NCI-H524 (cell line): ENCODE measurements at regions not wholly inside any gene's neighbourhood (a gene's known extent, or its start where the extent isn't known, plus 50 kb on each side); places are given as distances from the start of the nearest gene placed in this dataset.
"Not testable (repeated sequence)": the region's sequence is repeated elsewhere in the genome, so short reads cannot be mapped to it uniquely, and the experiment has no call there.

Source experiments
- DNase-seq, 2 experiments: peaks; one replicate each; lab custom pipeline; 2025; lab: John Stamatoyannopoulos, UW

GRCh38 chr2:136327162-136327852 is 209.4 kb upstream of the CXCR4 start:
- DNase-seq, result no peak

- no peak for DNase-seq
Measured at GRCh38 chr2:136325844-136326331, 207.9 kb upstream of the CXCR4 start.

DNA sequence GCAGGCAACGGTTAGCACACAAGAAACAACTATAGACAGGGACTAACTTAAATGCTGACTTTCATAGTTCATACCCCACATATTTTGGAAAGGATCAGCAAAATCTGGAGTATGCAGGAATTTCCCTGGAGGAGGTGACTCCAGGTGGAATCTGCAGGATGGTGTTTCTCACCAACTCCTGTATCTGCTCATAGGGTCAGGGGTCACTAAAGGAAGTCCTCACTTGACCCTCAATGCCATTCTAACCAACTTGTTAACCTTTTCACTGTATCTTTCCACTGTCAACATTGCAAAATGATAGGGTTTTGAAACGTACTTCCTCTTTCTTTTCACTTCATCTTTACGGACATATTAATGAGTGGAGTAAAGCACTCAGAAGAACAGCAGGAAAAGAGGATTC is 207.0 kb upstream of the CXCR4 start:
- DNase-seq, result no peak

GRCh38 chr2:136323935-136324334 is 206.0 kb upstream of the CXCR4 start:
- no peak for DNase-seq

- DNase-seq, result no peak
Measured at GRCh38 chr2:136323195-136323594, 205.2 kb upstream of the CXCR4 start.

- DNase-seq, result no peak
Measured at GRCh38 chr2:136322428-136322827, 204.5 kb upstream of the CXCR4 start.

- no peak for DNase-seq
Measured at GRCh38 chr2:136319651-136320050, 201.7 kb upstream of the CXCR4 start.

- DNase-seq, result no peak
Measured at GRCh38 chr2:136319237-136319636, 201.3 kb upstream of the CXCR4 start.

DNA sequence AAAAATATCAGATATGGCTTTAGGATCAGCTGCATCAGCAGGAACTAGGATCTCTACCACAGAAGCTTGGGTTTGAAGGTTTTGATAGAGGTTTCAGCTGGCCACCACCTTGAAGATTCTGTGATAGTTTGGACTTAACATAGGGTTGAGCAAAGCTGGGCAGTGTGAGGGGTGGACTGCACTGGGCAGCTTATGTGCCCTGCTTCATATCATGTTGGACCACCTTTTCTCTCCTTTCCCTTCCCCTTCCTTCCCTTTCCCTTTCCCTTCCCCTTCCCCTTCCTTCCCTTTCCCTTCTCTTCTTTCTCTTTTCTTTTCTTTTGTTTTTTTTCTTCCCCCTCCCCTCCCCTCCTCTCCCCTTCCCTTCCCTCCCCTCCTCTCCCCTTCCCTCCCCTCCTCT is 196.3 kb upstream of the CXCR4 start:
- DNase-seq, result no peak

DNA sequence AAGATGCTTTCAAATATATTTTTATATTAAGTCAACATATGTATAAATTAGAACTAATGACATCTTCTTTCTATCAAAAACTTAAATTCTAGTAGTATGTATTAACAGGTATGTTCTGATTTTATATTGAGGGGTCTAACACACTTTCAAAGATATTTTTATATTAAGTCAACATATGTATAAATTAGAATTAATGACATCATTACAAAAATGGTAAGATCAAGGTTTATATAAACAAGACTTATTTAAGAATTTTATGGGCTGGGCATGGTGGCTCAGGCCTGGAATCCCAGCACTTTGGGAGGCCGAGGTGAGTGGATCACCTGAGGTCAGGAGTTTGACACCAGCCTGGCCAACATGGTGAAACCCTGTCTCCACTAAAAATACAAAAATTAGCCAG is 194.6 kb upstream of the CXCR4 start:
- DNase-seq, result not testable (repeated sequence)

- DNase-seq, result no peak
Measured at GRCh38 chr2:136310797-136311603, 193.1 kb upstream of the CXCR4 start.

GRCh38 chr2:136310005-136310495 is 192.1 kb upstream of the CXCR4 start:
- peak in 1 of 2 experiments; percentile 29 for DNase-seq

DNA sequence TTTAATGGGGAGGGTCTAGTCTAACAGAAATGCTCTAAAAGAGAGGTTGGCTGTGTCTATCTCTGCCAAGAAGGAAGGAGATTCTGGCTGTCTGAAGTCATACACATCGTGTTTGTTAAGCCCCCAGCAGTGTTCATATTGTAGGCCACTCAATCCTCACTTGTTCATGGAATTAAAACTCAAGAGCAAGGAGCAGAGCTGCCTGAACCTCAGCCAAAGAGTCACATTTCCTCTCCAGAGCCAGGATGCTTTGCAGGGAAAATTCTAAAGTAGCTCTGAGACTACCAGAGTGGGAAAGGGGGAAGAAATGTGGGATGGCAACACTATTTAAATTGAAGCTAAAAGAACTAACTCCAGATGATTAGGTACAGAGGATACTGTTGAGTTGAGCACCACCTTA is 190.7 kb upstream of the CXCR4 start:
- DNase-seq, result peak; percentile 22 to 78

DNA sequence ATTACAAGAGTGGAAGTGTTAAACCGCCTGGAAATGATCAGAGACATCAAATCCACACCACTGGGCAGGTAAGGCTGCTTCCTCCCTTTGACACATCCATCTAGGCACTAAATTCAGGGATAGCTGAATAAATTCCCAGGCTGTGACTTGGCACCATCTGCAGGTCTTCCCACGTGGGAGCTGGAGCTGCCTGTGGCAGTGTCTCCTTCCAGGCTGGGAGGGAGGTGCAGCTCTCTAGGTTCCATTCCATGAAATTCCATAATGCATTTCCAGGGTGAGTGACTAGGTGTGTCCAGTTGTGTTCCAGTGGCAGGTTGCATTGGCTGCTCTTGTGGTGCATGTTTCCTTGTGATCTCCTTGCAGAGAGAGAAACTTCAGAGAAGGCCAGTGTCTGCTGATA is 188.9 kb upstream of the CXCR4 start:
- DNase-seq, result peak in 1 of 2 experiments; percentile 12

- peak; percentile 78 to 90 for DNase-seq
Measured at GRCh38 chr2:136305517-136306192, 187.7 kb upstream of the CXCR4 start.

- no peak for DNase-seq
Measured at GRCh38 chr2:136301006-136301405, 183.1 kb upstream of the CXCR4 start.

DNA sequence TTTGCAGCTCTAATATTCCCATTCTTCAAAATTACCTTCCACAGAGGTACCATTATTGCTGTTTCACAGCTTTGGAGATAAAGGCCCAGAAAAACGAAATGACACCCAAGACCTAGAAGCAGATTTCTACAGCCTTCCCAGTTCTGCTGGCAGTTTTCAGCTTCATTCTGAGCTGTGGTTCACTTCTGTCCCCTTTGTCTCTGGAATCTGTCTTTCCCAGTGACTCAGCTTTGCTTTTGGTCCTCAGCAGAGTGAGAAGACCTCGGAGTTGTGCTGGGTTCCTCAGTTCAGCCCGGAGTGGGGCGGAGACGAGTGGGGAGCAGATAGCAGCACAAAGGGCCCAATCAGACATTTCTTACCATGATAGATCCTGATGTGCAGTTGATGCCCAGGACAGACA is 180.7 kb upstream of the CXCR4 start:
- DNase-seq, result no peak

DNA sequence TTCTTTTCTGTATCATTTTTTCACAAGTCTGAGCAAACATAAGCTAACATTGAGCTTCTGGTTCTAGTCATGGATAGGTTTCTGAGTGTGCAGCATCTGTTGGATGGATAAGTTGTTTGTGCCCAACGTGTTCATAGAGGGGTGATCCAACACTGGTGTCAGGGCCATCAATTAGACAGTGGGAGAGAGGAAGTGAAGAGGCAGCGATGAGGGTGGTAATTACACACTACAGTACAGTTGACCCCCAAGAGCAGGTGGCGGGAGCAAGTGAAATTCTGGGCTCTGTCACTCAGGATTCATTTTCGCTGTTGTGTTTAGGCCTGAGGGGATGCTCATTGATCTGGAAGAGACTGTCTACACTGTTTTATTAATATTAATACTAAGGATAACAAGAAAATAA is 180.0 kb upstream of the CXCR4 start:
- DNase-seq, result peak; percentile 15 to 73

GRCh38 chr2:136297312-136297711 is 179.4 kb upstream of the CXCR4 start:
- DNase-seq, result peak in 1 of 2 experiments; percentile 73

DNA sequence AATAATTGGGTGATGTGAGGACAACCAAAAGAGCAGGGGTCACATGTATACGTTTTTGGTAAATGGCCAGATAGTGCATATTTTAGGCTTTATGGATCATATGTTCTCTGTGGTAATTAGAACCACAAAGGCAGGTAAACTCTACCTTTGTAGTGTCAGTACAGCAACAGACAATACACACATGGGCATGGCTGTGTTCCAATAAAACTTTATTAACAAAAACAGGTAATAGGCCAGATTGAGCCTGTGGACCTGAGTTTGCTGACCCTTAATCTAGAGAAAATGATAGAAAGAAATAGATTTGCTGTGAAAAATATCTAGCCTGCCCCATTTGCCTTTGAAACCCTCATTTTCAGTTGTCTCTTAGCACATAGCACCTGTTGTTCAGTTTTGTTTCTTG is 177.2 kb upstream of the CXCR4 start:
- no peak for DNase-seq

DNA sequence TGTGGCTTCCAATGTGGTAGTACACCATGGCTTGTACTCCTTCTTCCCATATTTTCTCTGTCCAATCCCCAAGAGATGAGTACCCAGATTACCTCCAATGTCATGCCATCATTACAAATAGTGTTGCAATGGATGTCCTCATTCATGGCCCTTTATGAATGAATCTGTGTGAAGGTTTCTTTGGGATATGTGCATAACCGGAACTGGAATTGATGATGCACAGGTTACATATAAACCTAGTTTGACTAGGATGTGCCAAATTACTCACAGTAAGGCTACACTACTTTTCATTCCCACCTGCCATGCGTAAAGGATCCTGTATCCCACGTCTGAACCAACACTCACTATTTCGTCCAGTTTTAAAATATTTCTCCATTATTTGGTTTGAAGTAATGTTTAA is 173.9 kb upstream of the CXCR4 start:
- no peak for DNase-seq

DNA sequence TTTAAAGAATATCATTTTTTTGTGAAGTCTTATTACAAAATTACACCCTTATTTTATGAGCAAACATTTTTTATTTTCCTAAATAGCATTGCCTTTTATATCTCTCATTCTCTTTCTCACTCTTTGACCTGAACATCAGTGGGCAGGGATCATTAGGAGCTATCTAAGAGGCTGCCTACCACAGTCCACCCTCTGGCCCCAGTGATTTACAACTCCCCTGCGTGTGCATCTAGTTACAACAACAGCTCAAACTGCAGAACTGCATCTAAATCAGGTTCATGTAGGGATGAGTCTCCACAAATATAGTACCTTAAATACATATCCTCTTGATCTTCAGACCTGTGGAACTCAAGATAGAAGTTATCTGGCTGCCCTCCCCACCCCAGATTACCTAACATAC is 172.4 kb upstream of the CXCR4 start:
- no peak for DNase-seq

DNA sequence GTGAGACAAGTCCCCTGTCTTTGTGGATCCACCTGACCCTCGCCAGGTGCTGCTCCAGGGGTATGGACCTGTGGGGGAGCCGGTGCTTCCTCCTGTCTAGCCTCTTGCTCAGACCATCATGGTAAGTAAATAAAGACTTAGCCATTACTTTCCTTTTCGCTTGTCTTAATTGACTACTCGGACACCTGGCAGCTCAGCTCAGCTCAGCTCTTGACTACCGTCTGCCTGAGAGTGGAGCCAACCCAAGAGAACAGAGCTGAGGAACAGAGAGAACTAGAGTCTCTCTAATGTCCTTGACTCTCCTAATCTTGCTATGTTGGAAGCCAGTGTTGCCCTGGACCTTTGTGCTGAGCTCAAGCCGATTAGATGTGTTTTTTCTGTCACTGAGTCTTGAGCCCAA is 170.3 kb upstream of the CXCR4 start:
- no peak for DNase-seq
